Esophagus mucosa (tissue), 1 donor: ENCODE measurements at regions not wholly inside any gene's neighbourhood (a gene's known extent, or its start where the extent isn't known, plus 50 kb on each side); places are given as distances from the start of the nearest gene placed in this dataset.

Source experiments
- ATAC-seq: fragments of 200-7000 bp; cut with Tn5 transposase; one replicate; pipeline ENCODE4 v1.9.1; 2020
- donor health status: DM: yes; HTN: yes; CAD: no.

DNA sequence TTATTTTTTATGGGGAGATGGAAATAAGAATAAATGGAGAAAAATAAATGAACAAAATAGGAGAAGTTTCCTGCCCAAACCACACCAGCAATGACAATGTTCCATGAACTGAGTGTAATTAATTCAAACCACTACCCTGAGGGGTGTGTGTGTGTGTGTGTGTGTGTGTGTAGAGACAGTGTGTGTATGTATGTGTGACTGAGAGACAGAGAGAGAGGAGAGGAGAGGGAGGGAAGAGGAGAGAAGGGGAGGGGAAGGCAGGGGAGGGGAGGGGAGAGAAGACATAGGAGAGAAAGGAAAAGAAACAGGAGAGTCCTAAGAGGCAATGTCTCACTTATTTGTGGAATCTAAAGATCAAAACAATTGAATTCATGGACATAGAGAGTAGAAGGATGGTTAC lies 65.0 kb upstream of the POU2AF1 start:
- ATAC-seq, result no peak

DNA sequence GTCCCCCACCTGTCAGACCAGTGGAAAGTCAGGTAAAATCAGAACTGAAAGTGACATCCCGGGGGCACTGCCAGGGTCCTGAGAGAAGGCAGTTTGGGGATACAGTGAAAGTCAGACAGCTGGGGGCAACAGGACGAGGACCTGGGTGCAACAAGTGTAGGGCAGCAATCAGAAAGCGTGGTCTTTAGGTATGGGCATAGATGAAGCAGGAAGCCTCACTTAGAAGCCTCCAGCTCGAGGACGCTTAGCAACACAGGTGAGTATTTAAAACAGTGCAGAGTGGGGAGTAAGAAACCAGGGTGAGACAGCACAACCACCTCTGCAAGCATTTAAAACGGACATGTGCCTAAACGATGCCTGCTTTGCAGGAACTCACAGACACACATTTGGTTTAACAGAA lies 64.6 kb upstream of the POU2AF1 start:
- no peak for ATAC-seq

DNA sequence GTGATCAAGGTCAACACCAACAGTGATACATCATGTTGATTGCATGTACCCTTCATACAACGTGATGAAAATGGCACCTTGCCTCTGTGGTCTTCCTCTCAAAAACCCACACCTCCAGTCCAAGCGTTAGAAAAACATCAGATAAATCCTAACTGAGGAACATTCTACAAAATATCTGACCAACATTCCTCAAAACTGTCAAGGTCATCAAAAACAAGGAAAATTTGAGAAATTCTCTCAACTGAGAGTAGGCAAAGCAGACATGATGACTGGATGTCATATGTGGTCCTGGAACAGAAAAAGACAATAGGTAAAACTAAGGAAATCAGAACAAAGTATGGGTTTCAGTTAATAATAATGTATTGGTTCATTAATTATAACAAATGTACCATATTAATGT lies 64.0 kb upstream of the POU2AF1 start:
- no peak for ATAC-seq

DNA sequence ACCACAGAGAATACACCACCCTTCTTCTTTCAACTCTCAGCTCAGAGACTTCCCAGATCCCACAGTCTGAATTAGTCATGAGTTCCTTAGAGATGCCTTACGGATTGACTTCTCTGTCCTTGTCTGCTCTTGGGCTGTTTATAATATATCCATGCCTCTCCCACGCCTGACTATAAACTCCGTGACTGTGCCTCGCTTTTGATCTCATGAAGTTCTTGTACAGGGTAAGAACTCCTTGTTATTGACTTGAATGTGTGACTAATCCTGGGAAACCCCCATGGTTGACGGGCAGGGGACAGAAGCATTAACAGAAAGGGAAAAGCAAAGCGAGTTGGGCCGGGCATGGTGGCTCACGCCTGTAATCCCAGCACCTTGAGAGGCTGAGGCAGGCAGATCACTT lies 62.4 kb upstream of the POU2AF1 start:
- peak; percentile 79 for ATAC-seq

DNA sequence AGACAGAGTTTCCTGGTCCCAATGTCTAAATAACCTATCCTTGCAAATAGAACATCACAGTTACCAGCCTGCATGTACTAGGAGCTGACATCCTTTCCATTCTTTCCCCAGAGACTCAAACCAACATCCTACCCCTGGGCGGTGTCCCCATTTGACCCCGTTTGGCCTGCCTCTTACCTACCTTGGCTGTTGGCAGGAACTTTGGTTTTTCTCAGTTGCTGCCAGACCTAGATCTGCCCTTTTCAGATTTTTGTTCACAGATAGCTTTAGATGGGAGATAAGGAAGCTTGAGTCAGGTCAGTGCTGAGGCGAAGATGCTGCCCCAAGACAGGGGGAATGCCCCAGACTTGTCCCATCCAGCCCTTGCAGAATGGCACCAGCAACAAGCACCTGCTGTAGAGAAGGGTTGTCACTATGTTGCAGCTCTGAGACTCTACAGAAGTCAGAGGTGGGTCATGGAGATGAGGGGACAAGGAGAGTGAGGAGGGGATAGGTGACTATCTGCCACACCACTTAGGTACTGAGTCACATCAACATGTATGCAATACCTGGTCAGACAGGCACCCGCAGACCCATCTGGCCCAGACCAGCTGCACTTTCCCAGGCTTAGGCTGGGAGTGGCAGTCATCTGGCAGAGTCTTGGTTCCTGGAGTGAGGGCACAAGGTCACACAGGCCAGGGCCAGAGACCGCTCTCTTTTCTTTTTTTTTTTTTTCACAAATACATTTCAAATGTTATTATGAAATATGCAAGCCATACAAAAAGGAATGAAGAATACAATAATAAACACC lies 61.5 kb upstream of the POU2AF1 start:
- peak; percentile 90 for ATAC-seq

DNA sequence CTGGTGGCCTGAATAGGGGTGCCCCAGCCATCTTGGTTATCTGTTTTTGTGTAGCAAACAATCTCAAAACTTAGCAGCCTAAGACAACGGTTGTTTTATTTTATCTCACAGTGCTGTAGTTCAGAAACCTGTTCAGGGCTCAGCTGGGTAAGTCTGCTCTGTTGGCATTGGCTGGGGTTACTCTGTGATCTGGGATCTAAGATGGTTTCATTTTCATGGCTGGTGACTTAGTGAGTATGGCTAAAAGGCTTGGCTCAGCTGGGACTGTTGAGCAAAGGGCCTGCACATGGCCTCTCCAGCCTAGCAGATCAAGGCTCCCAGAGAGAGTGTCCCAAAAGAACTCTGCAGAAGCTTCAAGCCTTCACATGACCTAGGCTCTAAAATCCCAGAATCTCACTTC lies 60.8 kb upstream of the POU2AF1 start:
- ATAC-seq, result no peak

DNA sequence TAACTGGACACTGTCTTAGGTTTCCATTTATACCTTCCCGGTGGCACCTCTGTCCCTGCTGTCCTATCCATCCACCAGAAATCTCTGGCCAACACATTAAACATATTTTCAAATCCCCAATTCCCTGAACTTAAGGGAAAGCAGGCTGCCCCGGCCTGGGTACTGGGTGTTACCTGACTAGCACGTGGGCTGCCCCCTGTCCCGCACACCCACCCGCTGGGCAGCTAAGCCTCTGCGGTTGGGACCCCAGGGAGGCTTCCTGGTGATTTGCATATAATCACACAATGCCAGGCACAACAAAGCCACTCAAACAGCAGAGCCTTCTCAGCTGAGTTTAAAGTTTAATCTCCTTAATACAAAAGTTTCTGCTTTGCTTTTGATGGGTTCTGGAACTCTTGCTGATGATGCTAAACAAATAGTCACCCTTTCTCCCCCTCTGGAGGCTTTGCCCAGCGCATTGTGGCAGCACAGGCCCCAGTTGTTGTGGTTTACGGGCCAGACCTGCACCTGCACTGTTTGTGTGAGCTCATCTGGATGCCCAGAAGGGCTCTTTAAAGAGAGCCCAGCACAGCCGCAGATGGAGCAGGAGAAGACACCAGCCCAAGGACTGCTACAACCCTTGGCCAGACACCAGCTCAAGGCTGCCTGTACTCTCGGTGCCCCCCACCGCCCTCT lies 59.9 kb upstream of the POU2AF1 start:
- ATAC-seq, result no peak

DNA sequence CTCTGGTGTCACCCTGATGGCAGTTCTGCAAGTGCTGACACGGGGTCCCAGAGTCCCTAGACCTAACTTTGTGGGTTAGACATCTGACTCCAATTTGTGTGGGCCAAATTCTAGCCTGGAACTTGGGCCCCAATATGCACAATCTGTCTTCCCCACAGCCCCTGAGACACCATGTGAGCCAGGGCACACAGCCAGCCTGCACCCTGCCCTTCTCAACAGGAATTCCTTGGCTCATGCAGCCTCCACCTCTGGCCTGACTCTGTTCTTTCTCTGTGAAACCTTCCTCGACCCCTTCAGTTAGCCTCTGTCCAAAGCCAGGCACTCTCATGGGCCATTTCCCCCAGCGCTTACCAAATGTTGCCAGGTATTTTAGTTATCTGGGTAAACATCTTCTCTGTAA lies 59.1 kb upstream of the POU2AF1 start:
- no peak for ATAC-seq

DNA sequence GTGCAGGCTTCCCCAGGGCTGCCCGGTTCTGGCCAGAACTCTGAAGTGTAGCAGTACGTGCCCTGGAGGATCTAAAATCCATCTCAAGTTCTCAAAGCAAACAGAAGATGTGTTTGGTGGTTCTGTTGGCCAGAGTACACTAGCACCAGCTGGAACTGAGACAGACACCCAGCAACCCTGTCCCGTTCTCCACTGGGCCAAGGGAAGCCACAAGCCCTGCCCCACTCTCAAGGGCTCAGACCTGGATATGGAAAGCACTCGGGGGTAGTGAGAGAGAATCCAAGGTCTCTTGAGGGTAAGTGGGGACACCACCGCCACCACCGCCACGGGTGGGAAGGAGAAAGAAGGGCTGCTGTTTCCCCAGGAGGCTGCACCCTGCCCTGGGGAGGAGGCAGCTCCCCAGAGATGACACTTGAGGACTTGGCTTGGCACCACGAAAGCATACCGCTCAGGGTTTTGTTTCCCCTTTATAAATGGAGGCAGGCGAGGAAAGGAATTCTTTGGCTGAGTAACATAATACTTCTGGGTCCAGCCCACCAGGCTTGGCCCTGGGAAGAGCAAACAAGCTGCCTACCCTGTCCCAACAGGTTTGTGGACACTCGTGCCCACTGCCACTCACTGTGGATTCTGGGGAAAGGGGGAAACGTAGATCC lies 56.1 kb upstream of the POU2AF1 start:
- ATAC-seq, result no peak

DNA sequence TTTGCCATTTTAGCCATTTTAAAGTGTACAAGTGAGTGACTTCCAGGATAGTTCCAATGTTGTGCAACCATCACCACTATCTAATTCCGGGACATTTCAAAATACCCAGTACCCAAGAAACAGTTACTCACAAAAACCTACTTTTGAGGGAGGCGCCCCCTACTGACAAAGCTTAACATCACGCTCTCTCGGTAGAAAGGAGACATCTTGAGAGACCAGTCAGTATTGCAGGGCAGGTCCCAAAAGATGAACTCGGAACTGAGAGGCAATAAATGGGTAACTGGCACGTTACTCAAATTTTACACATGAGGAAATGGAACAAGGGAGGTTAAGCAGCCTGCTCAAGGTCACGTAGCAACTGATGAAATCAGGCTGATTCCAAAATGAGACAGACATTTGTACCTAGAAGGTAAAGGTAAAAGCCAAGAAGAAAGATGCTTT lies 50.0 kb upstream of the POU2AF1 start:
- peak; percentile 63 for ATAC-seq
